WTC11 (cell line): ENCODE measurements at regions not wholly inside any gene's neighbourhood (a gene's known extent, or its start where the extent isn't known, plus 50 kb on each side); places are given as distances from the start of the nearest gene placed in this dataset.
A peak's percentile ranks its signal among the peaks of the same experiment; 100 is the strongest.
"Not testable (repeated sequence)": the region's sequence is repeated elsewhere in the genome, so short reads cannot be mapped to it uniquely, and the experiment has no call there.

Source experiments
- ATAC-seq: fragments of 200-7000 bp; cut with Tn5 transposase; 2 replicates; pipeline ENCODE4 v1.10.0; 2021; ENCODE audit warnings: mild to moderate bottlenecking, moderate library complexity
- CTCF ChIA-PET: fragments of 300-600 bp; sonication (Branson Sonifier 250); formaldehyde crosslinking; loops from one replicate; lab custom pipeline; 2021; ENCODE audit warnings: antibody characterized with exemption; lab: Charles Lee
- POLR2A ChIA-PET: fragments of 350-600 bp; sonication (Branson Sonifier 250); formaldehyde crosslinking; loops from one replicate; lab custom pipeline; 2021; ENCODE audit warnings: antibody characterized with exemption; lab: Charles Lee
- DNase-seq: peaks from one replicate; pipeline ENCODE4 v3.0.0; 2021; ENCODE audit warnings: low spot score
- H3K27ac Mint-ChIP-seq: 2 replicates; pipeline ENCODE4 v1.8.0; 2021; ENCODE audit warnings: mixed read lengths
- H3K27me3 Mint-ChIP-seq: 2 replicates; pipeline ENCODE4 v1.8.0; 2021; ENCODE audit warnings: low read depth, mild to moderate bottlenecking, moderate library complexity, mixed read lengths
- H3K36me3 Mint-ChIP-seq: 2 replicates; pipeline ENCODE4 v1.8.0; 2021; ENCODE audit warnings: mixed read lengths
- H3K4me1 Mint-ChIP-seq: 2 replicates; pipeline ENCODE4 v1.8.0; 2022; ENCODE audit warnings: mixed read lengths
- H3K4me3 Mint-ChIP-seq: 2 replicates; pipeline ENCODE4 v1.8.0; 2021; ENCODE audit warnings: mild to moderate bottlenecking, moderate library complexity, mixed read lengths
- H3K9me3 Mint-ChIP-seq: 2 replicates; pipeline ENCODE4 v1.8.0; 2021; ENCODE audit warnings: mixed read lengths
- NFYB ChIP-seq: sonication (generic); formaldehyde crosslinking; conservative IDR thresholded peaks from 2 replicates; pipeline ENCODE4 v1.8.0; 2022; ENCODE audit warnings: low read depth, missing genetic modification reagents

DNA sequence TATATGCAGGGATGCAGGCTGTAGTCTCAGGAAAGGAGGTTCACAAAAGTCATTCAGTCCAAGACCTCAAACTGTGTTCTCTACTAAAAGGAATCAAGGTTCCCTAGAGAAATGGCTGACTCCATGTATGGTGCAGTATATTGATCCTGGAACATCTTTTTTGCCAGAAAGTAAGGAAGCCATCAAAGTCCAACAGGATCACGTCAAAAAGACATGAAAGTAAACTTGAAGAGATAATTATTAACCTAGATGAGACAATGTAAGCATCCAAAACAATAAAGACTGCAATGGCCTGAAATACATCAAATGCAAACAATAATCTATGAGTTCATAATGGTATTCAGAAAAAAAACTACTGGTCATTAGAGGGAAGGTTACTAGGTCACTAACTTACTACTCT is 115.6 kb upstream of the FABP2 start:
- DNase-seq, H3K9me3 Mint-ChIP-seq, H3K4me1 Mint-ChIP-seq, H3K36me3 Mint-ChIP-seq, H3K4me3 Mint-ChIP-seq, POLR2A ChIA-PET, H3K27ac Mint-ChIP-seq, CTCF ChIA-PET, H3K27me3 Mint-ChIP-seq, ATAC-seq: not testable (repeated sequence)

DNA sequence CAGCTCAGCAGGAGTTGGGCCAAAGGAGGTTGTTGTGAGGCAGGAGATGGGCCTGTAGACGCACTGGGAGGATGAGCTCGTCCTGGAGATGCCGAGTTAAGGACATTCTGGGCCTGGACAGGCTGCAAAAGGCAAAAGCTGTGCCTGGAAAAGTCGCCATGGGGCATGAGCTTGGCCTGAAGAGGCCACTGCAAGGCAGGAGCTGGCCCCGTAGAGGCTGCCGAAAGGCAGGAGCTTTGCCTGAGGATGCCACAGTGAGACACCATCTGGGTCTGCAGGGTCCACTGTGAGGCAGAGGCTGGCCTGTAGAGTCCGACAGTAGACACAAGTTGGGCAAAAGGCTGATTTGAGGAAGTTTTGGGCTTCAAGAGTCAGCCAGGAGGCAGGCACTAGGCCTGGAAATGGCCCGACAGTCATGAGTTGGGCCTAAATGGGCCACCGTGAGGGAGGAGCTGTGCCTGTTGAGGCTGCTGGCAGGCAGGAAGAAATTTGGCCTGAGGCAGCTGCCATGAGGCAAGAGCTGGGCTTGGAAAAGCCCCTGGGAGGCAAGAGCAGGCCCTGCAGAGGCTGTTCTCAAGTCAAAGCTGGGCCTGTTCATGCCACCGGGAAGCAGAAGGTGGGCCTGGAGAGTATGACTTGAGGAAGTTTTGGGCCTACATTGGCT is 86.8 kb upstream of the FABP2 start:
- H3K4me1 Mint-ChIP-seq, ATAC-seq, H3K9me3 Mint-ChIP-seq, POLR2A ChIA-PET, CTCF ChIA-PET, H3K27me3 Mint-ChIP-seq, H3K27ac Mint-ChIP-seq, H3K4me3 Mint-ChIP-seq, DNase-seq, H3K36me3 Mint-ChIP-seq: not testable (repeated sequence)

DNA sequence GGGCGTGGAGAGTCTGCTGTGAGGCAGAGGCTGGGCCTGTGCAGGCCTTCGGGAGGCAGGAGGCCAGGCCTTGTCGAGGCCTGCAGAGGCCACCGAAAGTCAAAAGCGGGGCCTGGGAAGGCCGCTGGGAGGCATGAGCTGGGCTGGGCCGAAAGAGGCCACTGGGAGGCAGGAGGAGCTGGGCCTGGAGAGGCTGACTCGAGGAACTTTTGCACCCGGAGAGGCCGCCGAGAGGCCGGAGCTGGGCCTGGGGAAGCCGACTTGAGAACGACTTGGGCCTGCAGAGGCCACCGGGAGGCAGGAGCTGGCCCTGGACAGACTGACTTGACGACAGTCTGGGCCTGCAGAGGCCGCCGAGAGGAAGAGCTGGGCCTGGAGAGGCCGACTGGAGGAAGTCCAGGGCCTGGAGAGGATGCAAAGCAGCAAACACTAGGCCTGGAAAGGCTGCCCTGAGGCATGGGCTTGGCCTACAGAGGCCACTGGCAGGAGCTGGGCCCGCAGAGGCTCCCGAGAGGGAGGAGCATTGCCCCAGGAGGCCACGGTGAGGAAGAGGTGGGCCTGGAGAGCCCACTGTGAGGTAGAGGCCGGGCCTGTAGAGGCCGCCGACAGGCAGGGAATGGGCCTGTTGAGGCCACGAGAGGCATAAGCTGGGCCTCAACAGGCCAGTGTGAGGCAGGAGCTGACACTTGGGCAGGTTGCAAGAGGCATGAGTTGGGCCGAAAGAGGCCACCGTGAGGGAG is 85.0 kb upstream of the FABP2 start:
- H3K27me3 Mint-ChIP-seq, POLR2A ChIA-PET, ATAC-seq, H3K27ac Mint-ChIP-seq, DNase-seq, H3K9me3 Mint-ChIP-seq, H3K4me1 Mint-ChIP-seq, H3K4me3 Mint-ChIP-seq, CTCF ChIA-PET, H3K36me3 Mint-ChIP-seq: not testable (repeated sequence)

DNA sequence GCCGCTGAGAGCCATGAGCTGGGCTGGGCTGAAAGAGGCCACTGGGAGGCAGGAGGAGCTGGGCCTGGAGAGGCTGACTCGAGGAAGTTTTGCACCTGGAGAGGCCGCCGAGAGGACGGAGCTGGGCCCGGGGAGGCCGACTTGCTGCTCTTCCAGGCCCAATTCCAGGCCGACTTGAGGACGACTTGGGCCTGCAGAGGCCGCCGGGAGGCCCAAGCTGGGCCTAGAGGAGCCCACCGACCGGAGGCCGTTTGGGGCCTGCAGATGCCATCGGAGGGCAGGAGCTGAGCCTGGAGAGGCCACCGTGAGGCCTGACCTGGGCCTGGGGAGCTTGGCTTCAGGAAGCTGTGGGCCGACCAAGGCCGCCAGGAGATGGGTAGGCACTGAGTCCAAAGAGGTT is 84.1 kb upstream of the FABP2 start:
- H3K9me3 Mint-ChIP-seq, POLR2A ChIA-PET, H3K4me1 Mint-ChIP-seq, CTCF ChIA-PET, H3K27ac Mint-ChIP-seq, H3K27me3 Mint-ChIP-seq, H3K36me3 Mint-ChIP-seq, ATAC-seq, DNase-seq, H3K4me3 Mint-ChIP-seq: not testable (repeated sequence)

DNA sequence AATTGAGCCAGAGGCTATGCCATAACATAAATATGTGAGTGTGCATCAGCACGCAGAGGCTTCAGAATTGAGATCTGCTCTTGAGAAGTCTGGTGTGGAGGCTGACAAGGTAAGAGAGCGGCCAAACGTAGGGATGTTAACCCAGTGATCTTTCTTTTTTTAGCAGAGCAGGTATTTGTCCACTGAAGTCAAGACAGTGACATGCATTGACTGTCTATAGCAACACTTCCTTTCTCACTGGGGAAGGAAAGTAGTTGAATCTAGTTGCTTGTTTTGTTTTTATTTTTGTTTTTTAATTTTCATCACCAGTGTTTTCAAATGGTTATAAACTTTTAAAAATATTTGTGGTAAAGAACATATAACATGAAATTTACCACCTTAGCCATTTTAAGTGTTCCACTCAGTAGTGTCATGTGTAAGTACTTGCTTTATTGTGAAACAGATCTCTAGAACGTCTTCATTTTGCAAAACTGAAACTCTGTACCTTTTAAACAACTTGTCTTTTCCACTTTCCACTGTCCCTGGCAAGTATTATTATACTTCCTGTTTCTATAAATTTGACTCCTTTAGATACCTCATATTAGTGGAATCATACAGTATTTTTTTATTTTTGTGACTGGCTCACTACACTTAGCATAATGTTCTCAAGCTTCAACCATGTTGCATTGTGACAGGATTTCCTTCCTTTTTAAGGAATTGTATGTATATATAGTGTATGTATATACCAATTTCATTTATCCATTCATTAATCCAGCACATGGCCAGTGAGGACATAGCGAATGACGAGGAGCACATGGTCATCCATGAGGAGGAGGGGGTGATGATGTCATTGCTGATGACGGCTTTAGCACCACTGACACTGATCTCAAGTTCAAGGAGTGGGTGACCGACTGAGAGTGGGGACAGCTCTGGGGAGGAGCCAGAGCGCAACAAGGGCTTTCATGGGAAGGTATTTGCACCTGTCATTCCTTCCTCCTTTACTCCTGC is 80.7 kb upstream of the FABP2 start:
- CTCF ChIA-PET, POLR2A ChIA-PET, H3K9me3 Mint-ChIP-seq, DNase-seq, H3K27ac Mint-ChIP-seq, H3K4me1 Mint-ChIP-seq, H3K27me3 Mint-ChIP-seq, H3K4me3 Mint-ChIP-seq, H3K36me3 Mint-ChIP-seq, ATAC-seq: not testable (repeated sequence)

DNA sequence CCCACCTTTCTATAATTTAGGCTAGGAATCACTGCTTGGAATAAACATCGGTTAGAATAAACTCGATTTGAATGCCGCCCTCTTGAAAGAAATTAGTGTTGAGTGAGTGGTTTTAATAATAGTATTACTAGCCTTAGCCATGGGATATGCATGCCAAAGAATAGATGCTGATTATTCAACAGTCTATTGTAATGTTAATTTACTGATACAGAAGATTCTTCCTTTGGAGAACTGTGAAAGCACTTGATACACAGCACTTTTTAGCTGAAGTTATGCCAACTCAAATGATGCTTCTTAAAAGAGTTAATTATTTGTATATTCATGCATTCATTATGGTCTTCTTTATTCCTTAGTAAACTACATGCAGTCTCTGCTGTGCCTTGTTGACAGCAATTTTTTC is 73.8 kb upstream of the FABP2 start:
- POLR2A ChIA-PET, H3K36me3 Mint-ChIP-seq, ATAC-seq, H3K27me3 Mint-ChIP-seq, DNase-seq, CTCF ChIA-PET, H3K27ac Mint-ChIP-seq, H3K4me3 Mint-ChIP-seq, H3K9me3 Mint-ChIP-seq: not testable (repeated sequence)
- peaks cover 21% of the 10 kb centered on the region for H3K4me1 Mint-ChIP-seq

DNA sequence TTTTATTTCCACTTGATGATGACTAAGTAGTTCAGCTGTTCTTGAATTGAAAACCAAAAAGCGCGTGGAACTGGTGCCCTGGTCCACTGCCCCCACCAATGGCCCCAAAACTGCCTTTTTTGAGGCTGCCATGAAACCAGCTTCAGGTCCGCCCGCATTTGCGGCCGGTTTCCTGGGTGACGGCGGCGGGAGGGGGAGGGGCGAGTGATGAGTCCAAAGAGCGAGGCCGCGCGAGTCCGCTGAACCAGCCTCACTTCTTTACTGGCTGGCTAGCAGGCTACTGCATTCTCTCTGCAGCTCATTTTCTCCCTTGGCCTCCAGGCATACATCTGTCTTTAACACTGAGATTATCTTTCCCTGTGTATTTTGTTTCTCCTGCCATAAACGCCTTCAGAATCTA is 72.9 kb upstream of the FABP2 start:
- H3K9me3 Mint-ChIP-seq: no peaks in the 10 kb centered on the region
- CTCF ChIA-PET: no interaction called here
- POLR2A ChIA-PET: no interaction called here
- H3K36me3 Mint-ChIP-seq: no peaks in the 10 kb centered on the region
- peaks cover 21% of the 10 kb centered on the region for H3K4me1 Mint-ChIP-seq
- TF ChIP-seq NFYB (CRISPR knock-in tag): no peak
- H3K27me3 Mint-ChIP-seq: no peaks in the 10 kb centered on the region
- no peak overlapping the region for H3K27ac Mint-ChIP-seq
- ATAC-seq: peak; percentile 51
- no peak overlapping the region for H3K4me3 Mint-ChIP-seq
- peak; percentile 23 for DNase-seq

DNA sequence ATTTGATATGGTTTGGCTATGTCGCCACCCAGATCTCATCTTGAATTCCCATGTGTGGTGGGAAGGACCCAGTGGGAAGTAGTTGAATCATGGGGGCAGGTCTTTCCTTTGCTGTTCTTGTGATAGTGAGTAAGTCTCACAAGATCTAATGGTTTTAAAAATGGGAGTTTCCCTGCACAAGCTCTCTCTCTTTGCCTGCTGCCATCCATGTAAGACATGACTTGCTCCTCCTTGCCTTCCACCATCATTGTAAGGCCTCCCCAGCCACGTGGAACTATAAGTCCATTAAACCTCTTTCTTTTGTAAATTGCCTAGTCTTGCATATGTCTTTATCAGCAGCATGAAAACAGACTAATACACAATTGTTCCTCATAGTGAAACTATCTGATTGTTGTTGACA is 66.9 kb upstream of the FABP2 start:
- H3K27me3 Mint-ChIP-seq, DNase-seq, POLR2A ChIA-PET, ATAC-seq, H3K36me3 Mint-ChIP-seq, CTCF ChIA-PET, H3K4me3 Mint-ChIP-seq, H3K27ac Mint-ChIP-seq, H3K4me1 Mint-ChIP-seq: not testable (repeated sequence)
- peaks cover 13% of the 10 kb centered on the region for H3K9me3 Mint-ChIP-seq

DNA sequence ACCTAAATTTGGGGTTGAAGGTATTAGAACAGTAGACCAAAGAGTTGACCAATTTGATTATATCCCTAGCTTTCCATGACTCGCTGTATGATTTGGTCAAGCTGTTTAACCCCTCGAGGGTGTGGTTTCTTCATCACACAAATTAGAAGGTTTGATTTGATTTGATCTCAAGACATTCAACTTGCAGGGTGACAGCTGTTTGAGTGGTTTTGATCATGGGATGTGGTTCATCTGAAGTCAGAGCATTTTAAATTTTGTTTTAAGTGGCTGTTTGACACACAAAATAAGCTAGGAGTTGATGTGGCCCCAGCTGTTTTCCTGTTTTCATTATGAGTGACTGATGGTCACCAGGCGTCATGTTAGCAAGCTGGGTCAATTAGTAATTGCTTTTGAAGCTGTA is 52.7 kb upstream of the FABP2 start:
- H3K36me3 Mint-ChIP-seq, CTCF ChIA-PET, H3K4me1 Mint-ChIP-seq, H3K27me3 Mint-ChIP-seq, ATAC-seq, H3K9me3 Mint-ChIP-seq, H3K27ac Mint-ChIP-seq, POLR2A ChIA-PET, H3K4me3 Mint-ChIP-seq, DNase-seq: not testable (repeated sequence)

DNA sequence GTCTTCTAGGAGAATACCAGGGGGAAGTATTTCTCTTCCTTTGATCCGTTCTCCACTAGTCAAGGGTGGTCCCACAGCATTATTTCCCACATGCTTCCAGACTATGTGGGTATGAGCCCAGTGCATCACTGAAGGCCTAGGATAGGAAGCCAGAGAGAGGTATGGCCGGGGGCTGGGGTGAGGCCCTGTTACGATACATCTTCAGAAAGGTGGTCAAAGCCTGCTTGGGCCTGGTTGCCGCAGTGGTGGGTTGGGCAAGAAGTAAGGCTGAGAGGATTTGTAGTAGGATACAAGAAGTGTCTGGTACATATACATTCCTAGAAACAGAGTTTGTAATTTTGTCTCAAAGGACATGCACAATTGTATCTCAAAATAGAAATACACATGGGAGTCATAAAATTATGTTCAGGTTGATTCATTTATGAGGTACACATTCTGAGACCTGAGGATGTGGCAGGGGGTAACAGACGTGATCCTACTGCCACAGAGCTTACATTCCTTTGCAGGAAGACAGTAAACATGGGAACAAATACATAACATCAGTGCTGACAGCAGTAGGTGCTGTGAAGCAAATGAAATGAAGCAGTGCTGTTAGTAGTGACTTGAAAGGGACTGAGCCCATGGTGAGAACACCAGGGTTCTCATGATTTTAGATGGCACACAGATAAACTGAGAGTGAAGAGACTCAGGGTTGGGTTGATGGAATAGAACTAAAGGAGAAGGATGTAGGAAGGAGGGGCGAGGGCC is 50.6 kb upstream of the FABP2 start:
- H3K36me3 Mint-ChIP-seq, CTCF ChIA-PET, DNase-seq, H3K9me3 Mint-ChIP-seq, POLR2A ChIA-PET, H3K4me3 Mint-ChIP-seq, H3K27ac Mint-ChIP-seq, H3K4me1 Mint-ChIP-seq, H3K27me3 Mint-ChIP-seq, ATAC-seq: not testable (repeated sequence)
